GM18873 (cell line): ENCODE measurements at regions not wholly inside any gene's neighbourhood (a gene's known extent, or its start where the extent isn't known, plus 50 kb on each side); places are given as distances from the start of the nearest gene placed in this dataset.
"Not testable (repeated sequence)": the region's sequence is repeated elsewhere in the genome, so short reads cannot be mapped to it uniquely, and the experiment has no call there.

ENCODE experiments used
- ATAC-seq: cut with Tn5 transposase; IDR thresholded peaks from one replicate; pipeline ENCODE4 v1.9.1; 2021; ENCODE audit warnings: mild to moderate bottlenecking, moderate library complexity, moderate number of reproducible peaks; ENCODE audit not compliant: unreplicated experiment, low FRiP score

DNA sequence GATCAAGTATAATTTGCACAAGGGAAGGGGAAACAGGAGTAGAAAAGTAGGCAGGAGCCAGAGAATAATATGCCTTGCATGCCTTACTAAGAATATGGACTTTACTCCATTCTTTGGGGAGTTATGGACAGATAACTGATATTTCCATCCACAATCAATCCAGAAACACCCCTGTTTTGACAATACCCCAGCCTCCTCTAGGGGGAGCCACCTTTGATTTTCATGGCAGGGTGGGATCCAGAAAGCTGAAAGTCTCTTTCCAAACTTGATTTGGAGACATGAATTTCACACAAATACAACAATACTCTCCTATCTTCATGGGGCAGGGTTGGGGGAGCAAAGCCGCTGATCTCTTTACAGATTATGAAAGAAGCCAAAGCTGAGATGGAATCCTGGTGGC is 404.1 kb downstream of the FOXA2 start:
- ATAC-seq: no peak

DNA sequence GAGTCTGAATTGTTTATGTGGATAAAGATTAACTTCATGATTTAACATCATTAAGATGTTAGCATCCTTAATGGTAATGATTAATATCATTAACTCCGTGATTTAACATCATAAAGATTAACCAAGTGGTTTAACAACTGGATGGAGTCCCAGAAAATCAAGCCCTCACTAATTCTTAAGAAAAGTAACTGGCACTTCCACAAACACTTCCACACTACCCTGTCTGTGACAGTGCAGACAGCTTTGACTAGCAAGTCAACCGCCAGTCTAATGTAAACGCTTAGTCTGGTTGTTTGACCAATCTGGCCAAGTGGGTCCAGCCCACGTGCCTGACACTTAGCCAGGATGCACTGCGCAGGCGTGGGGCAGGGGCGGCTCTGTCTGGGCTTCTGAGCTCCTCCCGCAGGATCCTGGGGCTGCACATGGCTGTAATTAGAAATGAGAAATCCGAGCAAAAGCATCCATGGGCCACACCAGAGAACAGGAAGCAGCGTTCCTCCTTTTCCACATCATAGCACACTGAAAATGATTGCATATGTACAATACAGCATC is 424.2 kb downstream of the FOXA2 start:
- ATAC-seq: no peak

DNA sequence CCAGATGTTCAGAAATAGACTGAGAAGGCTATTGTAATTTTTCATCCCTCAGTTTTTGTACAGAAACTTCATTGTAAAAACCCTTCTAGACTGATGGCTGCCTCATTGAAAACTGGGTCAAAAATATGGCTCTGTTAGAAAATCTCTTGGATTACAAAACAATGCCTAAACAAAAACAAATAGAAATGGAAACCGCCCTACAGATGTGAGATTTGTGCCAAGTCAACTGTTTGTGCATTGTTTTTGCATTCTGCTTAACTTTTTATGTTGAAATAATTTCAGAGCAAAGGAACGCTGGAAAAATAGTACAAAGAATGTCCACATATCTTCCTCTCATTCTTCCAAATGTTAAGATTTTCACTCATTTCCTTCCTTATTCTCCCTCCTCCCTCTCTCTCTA is 425.1 kb downstream of the FOXA2 start:
- ATAC-seq: no peak

DNA sequence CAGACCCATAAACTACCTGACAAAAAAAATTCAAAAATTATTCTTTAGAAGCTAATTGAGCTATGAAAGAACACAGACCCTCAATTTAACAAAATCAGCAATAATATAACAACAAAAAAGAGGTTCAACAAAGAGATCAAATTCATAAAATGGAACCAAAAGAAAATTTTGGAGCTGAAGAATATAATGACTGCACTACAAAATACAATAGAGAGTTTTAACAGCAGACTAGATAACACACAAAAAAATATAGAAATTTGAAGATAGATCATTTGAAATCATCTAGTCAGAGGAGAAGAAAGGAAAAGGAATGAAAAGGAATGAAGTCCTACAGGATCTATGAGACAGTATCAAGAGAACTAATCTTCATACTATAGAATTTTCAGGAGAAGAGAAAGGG is 422.1 kb downstream of the PAX1 start:
- ATAC-seq: no peak

DNA sequence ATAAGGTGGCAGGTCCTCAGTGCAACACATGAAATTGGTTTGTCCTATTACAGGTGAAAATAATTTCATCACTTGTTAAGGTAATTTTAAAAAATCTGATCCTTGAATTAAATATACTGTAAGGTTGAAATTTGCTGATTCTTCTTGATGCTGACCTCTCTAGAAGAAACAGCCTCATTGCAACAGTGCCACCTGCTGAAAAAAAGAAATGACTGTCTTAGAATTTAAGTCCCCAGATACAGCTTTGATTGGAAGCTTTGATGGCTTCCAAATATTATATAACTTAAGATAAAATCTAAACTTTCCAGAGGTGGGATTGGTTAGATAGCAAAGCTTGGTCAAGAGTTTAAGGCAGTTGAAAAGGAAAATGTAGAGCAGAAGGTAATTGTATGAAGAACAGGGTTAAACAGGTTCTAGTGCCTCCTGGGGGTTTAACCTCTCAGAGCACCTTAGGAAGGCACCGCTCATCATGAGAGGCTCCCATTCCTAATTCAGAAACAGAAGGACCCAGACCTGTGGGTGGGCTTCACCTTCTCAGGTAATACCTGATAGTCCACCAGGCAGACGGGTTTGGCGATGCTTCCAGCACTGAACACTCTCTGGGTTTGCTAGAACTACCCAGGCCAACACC is 401.0 kb downstream of the PAX1 start:
- ATAC-seq: no peak

DNA sequence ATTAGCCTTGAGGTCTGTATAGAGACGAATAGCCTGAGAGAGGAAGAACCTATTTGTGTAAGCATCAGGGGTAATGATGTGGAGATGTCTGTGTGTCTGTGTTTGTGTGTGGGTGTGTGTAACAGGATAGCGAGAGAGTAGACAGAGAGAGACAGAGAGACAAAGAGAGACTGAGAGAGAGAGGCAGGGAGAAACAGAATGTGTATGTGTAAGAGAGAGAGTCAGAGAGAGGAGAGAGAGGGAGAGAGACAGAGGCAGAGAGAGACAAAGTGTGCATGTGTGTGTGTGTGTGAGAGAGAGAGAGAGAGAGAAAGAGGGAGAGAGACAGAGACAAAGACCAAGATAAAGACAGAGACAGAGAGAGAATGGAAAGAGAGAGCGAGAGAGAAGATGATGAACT is 396.1 kb downstream of the PAX1 start:
- ATAC-seq: no peak

DNA sequence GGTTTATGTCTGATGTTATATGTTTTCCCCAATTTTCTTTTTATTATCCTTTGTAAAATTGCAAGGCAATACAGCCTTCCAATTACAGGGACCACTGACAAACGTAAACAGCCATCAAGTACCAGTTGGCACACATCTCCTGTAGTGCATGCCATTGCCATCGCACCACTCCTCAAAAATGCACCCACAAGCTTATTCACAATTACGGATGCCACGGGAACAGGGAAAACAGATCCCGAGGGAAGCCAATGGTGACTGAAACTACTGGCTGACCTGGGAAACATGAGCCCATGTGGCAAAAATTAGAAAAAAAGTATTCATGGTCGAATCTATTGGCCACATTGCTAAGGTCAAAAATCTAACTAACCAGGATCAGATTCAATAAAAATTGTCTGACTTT is 395.2 kb downstream of the PAX1 start:
- ATAC-seq: no peak

DNA sequence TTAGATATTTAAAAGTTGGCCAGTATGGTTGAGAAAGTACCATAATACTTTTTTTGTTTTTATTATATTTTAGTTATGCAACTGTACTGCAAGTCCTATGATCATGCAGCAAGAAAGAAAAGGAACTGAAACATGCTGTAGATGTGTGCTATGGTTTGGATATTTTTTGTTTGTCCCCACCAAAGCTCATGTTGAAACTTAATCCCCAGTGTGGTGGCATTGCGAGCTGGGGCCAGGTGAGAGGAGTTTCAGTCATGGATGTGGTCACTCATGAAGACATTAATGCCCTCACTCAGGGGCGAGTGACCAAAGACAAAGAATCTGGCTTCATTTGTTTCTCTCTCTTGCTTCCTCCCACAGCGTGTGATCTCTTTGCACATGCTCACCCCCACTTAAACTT is 393.9 kb downstream of the PAX1 start:
- ATAC-seq: no peak

DNA sequence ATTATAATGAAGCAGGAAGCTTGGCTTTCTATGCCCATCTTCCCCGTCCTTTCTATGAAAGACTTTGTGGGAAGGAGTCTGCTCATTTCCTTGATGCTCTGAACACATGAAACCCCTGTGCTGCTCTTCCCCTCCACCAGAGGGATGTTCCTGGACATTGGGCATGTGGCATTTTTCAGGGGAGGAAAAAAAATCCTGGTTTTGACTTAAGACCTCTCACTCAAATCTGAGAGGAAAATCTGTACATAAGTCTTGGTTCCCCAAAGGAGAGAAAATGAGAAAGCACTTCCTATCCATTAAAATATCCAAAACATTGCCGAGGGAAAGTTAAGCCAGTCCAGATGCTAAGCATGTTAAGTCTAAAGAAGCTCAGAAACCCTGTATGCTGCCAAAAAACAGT is 393.0 kb downstream of the PAX1 start:
- no peak for ATAC-seq

DNA sequence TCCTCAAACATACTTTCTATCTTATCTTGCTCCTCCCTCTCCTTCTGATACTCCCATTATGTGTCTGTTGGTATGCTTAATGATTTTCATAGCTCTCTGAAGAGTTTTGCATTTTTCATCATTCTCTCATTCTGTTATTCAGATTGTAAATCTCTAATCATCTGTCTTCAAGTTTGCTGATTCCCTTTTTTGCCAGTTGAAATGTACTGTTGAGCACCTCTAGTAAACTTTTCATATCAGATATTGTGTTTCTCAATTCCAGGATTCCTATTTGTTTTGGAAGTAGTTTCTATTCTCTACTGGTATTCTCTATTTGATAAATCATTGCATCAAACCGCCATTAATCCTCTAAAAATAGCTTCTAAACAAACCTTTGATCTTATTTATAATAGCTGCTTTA is 387.7 kb downstream of the PAX1 start:
- no peak for ATAC-seq

DNA sequence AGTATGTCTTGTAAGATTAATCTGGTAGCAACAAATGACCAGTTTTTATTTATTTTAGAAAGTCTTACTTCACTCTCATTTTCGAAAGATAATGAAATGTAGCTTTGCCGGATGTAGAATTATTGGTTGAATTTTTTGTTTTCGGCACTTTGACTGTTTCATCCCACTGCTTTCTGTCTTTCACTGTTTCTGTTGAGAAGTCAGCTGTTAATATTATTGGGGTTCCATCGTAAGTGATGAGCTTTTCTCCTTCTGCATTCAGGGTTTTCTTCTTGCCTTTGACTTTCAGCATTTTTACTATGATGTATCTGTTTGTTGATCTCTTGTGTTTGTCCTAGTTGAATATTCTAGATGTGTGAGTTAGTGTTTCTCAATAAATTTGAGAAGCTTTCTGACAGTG is 383.4 kb downstream of the PAX1 start:
- ATAC-seq: no peak

DNA sequence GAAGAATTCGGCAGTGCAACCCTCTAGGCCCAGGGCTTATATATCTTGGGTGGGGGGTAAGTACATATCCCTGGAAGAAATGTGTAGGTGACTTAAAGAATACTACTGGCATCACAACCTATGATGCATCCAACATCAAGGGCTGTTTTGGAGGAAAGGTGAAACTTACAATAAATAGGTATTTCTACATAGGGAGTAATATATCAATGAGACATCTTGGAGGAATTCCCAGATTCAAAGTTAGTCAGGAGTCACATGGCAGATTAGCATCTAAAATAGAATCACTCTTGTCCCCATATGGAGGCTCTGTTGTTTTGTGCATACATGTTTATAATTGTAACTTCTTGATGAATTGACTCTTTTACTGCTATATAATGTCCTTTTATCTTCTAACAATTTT is 375.5 kb downstream of the PAX1 start:
- no peak for ATAC-seq

DNA sequence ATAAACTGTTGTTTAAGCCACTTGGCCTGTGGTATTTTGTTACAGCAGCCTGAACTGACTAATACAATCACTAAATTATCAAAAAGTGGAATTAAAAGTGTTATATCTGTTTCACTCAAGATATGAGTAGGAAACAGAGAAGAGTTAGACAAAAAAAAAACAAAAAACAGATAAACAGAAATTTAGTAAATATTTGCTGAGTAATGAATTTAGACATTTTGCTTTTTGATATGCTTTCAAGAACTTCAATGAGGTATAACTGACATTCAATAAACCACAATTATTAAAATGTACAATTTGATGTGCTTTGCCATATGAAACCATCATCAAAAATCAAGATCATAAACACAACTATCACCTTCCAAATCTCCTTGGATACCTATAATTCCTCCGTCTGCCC is 369.2 kb downstream of the PAX1 start:
- no peak for ATAC-seq

DNA sequence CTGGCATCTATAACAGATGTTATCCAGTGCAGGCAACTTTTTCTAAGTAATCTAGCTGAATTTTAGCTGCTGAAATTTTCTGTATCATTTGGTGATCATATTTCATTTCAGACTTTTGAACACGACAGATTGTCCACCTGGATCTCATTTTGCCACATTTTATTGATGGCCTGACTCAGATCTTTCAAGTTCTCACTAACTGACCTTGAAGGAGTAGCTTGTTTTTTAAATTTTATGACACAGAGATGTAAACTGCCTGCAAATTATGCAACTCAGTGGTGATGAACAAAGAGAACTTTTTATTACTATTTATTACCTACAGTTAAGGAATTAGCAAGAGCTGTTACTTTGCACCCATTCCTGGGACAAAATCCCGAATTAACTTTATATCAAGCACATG is 366.4 kb downstream of the PAX1 start:
- ATAC-seq: no peak

DNA sequence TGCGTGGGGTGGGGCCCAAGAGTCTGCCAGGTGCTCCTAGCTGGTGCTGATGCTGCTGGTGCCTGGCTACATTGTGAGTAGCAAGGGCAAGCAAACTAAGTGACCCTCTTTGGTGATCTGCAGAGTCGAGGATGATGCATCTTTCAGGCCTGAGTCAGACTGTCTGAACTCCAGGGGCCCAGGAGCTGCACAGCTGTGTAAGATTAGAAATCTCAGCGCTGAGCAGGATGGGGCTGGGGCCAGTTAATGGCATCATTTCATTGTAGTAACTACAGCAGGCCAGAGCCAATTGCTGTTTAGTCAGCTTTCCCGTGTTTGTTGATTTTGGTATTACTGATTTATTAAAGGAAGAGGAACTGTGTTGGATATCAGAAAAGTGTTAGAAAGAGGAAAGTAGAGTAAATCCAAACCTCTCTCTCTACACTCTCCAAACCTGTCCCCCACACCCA is 365.2 kb downstream of the PAX1 start:
- ATAC-seq: no peak

DNA sequence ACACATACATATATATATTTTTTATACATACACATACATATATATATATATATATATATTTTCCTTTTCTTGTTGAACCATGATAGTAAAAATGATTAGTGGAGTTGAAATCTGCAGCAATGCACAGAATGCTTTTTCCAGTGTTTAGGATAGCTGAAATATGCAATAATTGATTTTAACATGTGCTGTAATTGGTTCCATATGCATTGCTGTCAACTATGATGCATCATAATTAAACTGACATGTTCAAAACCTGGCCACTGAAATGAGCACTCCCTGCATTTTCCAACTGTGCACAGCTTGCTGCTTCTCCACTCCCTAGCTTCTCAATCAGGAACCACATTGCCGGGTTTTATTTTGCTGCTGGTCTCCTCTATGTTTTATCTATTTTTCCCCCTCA is 358.3 kb downstream of the PAX1 start:
- no peak for ATAC-seq

DNA sequence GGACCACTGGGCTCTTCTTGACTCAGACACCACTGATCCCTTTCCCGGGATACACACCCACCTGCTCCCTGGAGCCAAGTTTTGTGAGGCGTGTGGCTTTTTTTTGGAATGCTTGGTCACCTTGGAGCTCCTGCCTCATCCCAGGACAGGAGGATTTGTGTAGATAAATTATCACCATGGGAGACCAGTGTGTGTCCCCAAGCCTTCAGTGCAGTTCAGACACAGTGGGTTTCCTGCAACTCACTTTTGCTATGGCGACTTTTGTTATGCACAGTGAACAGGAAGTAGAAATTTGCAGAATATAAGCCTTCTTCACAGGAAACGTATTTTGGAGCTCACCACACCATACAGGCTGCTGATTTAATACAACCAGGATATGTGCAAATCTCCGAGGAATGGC is 357.4 kb downstream of the PAX1 start:
- no peak for ATAC-seq

DNA sequence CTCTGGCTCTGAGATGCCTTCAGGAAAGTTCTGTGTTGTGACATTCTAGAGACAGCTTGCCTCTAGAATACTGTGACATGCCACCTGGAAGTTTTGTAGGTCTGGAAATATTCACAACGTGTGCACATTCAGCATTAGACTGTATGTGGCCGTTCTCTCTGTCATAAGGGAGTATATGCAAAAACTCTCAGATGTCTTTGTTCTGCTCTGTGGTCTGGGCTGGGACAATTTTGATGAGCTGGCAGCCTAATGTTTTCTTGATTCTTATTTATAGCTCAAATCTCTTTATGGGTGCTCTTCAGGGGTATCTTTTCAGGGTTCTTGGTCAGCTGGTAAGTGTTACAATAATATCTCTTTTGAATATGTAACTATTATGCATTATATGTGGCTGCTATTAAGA is 355.1 kb downstream of the PAX1 start:
- ATAC-seq: no peak

DNA sequence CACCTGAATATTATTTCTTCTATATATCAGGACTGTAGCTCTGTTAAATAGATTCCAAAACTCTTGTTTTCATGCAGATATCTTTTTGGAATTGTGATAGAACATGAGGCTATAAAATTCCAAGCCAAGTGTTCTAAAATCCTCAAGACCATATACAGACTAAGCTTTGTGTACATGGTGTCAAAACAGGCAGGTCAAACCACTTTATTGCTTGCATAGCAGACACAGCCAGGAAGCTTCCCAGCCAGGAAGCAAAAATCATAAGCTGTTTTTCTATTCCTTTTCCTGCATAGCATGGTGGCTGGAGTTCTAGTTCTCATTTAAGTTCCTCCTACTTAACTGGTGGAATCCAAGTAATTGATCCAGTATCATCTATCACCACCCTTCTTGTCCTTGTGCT is 353.3 kb downstream of the PAX1 start:
- ATAC-seq: no peak

DNA sequence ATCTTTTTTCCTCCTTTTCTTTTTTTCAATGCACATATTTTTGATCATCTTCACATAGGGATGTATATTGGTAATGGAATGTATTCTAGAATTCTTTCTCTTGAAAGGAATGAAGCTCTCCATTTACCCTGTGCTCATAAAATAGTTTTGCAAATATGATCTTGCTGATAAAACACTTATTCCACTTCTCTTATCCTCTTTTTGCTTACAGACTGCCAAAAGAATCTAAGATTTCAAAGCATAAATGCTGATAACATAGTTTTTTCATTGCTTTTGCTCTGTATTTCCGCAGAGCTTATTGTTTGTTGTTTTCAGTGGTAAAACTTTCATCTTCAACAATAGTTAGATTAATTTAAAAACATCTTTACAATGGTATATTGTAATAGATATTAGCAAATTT is 350.5 kb downstream of the PAX1 start:
- no peak for ATAC-seq

DNA sequence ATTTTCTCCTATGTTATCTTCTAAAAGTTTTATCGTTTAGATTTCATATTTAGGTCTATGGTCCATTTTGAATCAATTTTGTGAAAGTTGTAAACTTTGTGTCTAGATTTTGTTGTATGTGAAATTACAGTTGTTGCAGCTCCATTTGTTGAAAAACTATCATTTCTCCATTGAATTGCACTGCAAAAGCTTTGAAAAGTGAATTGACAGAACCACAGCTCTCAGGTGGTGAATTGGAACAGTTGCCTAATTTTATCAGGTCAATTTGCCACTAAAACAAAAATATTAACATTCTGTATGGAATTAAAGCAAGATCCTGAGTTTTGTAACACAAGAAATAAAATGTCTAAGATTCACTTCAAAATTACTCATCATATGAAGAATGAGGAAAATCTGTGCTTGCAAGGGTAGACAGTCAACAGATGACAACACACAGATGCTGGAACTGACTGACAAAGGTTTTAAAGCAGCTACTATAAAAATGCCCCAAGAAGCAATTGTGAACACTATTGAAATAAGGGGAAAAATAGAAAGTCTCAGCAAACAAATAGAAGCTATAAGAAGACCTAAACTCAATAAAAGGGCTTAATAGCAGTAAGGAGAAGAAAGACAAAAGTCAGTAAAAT is 346.7 kb downstream of the PAX1 start:
- no peak for ATAC-seq

DNA sequence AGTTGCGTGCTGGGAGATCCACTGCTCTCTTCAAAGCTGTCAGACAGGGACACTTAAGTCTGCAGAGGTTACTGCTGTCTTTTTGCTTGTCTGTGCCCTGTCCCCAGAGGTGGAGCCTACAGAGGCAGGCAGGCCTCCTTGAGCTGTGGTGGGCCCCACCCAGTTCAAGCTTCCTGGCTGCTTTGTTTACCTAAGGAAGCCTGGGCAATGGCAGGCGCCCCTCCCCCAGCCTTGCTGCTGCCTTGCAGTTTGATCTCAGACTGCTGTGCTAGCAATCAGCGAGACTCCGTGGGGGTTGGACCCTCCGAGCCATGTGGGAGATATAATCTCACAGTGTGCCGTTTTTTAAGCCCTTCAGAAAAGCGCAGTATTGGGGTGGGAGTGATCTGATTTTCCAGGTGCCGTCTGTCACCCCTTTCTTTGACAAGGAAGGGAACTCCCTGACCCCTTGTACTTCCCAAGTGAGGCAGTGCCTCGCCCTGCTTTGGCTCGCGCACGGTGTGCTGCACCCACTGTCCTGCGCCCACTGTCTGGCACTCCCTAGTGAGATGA is 340.6 kb downstream of the PAX1 start:
- ATAC-seq: not testable (repeated sequence)
